HepG2 (cell line): ENCODE measurements at regions not wholly inside any gene's neighbourhood (a gene's known extent, or its start where the extent isn't known, plus 50 kb on each side); places are given as distances from the start of the nearest gene placed in this dataset.

Experiments
- EZH2 ChIP-seq: conservative IDR thresholded peaks from 2 replicates; pipeline ENCODE4 v1.6.1; 2012; ENCODE audit warnings: mild to moderate bottlenecking, low read depth, low read length, moderate library complexity
- JUN ChIP-seq: sonication (generic); formaldehyde crosslinking; IDR thresholded peaks from 2 replicates; pipeline ENCODE4 v1.4.0; 2020; ENCODE audit warnings: mild to moderate bottlenecking, missing genetic modification reagents
- NR1H2 ChIP-seq: sonication (generic); formaldehyde crosslinking; IDR thresholded peaks from 2 replicates; pipeline ENCODE4 v1.8.1; 2022; ENCODE audit warnings: low read depth, missing genetic modification reagents, borderline replicate concordance
- RFX5 ChIP-seq: IDR thresholded peaks from 2 replicates; pipeline ENCODE4 v1.6.1; 2011; ENCODE audit warnings: low read depth, low read length, improper control_type of control experiment
- SMAD3 ChIP-seq: sonication (generic); formaldehyde crosslinking; IDR thresholded peaks from 2 replicates; pipeline ENCODE4 v1.4.0; 2020; ENCODE audit warnings: missing genetic modification reagents
- TRAFD1 ChIP-seq: sonication (generic); formaldehyde crosslinking; IDR thresholded peaks from 2 replicates; pipeline ENCODE4 v1.5.1; 2020; ENCODE audit warnings: missing genetic modification reagents, mild to moderate bottlenecking, borderline replicate concordance
- ZGPAT ChIP-seq: IDR thresholded peaks from 2 replicates; pipeline ENCODE4 v1.6.1; 2016; ENCODE audit warnings: mild to moderate bottlenecking
- ZNF18 ChIP-seq: sonication (generic); formaldehyde crosslinking; IDR thresholded peaks from 2 replicates; pipeline ENCODE4 v1.8.0; 2022; ENCODE audit warnings: mild to moderate bottlenecking, missing genetic modification reagents; ENCODE audit not compliant: insufficient replicate concordance
- ZNF263 ChIP-seq: sonication (generic); formaldehyde crosslinking; IDR thresholded peaks from 2 replicates; pipeline ENCODE4 v1.4.0; 2020; ENCODE audit warnings: missing genetic modification reagents
- ZNF318 ChIP-seq: sonication (generic); formaldehyde crosslinking; IDR thresholded peaks from 2 replicates; pipeline ENCODE4 v1.4.0; 2020; ENCODE audit warnings: mild to moderate bottlenecking, missing genetic modification reagents
- ZNF446 ChIP-seq: sonication (generic); formaldehyde crosslinking; IDR thresholded peaks from 2 replicates; pipeline ENCODE4 v1.5.0; 2020; ENCODE audit warnings: mild to moderate bottlenecking, missing genetic modification reagents

- TF ChIP-seq RFX5 (no peak), ZNF446 (CRISPR knock-in tag) (no peak), NR1H2 (CRISPR knock-in tag) (no peak), ZNF263 (CRISPR knock-in tag) (no peak), TRAFD1 (CRISPR knock-in tag) (no peak), JUN (no peak), ZNF318 (CRISPR knock-in tag) (no peak), ZNF18 (CRISPR knock-in tag) (no peak), ZGPAT (no peak), SMAD3 (no peak), EZH2 (no peak)
Observed at GRCh38 chr4:31917334-31917733, 1197.2 kb downstream of the PCDH7 start.
